ENCODE measurements at regions not wholly inside any gene's neighbourhood (a gene's known extent, or its start where the extent isn't known, plus 50 kb on each side); places are given as distances from the start of the nearest gene placed in this dataset.

DNA sequence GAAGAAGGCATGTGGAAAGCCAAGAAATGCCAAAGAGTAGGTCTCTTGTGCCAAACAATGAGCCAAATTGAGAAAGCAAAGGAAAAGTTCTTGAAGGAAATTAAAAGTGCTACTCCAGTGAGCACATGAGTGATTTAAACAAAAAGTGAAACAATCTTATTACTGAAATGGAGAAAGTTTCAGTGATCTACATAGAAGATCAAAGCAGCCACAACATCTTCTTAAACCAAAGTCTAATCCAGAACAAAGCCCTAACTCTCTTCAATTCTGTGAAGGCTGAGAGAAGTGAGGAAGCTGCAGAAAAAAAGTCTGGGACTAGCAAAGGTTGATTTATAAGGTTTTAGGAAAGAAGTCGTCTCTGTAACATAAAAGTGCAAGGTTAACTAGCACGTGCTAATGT lies 259.6 kb downstream of the FLRT2 start:
- no peaks in the 10 kb centered on the region for H3K36me3 ChIP-seq (ENCODE audit: control insufficient read depth, insufficient read depth, low read length)
- H3K9me3 ChIP-seq (ENCODE audit: control insufficient read depth, low read length): no peaks in the 10 kb centered on the region
- peaks cover 12% of the 10 kb centered on the region for H3K4me1 ChIP-seq (ENCODE audit: control insufficient read depth, insufficient read depth, low read length, poor library complexity, severe bottlenecking)
- H3K27ac ChIP-seq (ENCODE audit: low read depth, low read length, severe bottlenecking): no peak overlapping the region
- WGBS, 2 experiments (ENCODE audit: insufficient coverage in 2 of 2): 81 to 94% methylated on average over 2 of the region's 2 CpGs
- H3K4me3 ChIP-seq (ENCODE audit: extremely low read depth, insufficient read depth, low read length, poor library complexity, severe bottlenecking): no peak overlapping the region

DNA sequence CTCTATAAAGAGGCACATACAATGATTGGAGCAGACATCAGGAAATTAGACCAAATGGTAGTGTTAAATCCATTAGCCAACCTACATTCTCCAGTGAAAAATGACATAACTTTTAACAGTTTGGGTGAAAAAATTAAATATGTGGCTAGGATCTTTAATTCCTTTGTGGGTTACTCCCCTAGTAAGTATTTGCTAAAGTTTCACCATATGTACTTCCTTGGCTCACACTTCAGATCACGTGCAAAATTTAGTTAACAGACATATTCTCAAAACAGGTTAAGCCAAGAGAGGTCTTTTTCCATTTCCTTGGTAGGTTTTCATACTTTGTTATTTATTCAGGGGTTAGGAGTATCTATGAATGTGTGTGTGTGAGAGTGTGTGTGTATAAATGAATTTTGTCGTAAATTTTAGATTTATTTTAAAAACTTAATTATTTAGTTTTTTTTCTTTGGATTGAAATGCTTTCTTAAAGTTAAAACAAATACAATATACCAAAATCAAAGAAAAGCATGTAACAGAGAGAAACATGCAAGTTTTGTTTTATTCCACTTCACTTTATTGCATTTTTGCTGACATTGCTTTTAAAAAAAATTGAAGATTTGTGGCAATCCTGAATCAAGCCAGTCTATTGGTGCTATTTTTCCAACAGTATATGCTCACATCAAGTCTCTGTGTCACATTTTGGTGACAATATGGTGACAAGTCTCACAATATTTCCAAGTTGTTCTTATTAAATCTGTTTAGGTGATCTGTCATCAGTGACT lies 258.7 kb downstream of the FLRT2 start:
- peaks cover 12% of the 10 kb centered on the region for H3K4me1 ChIP-seq (ENCODE audit: control insufficient read depth, insufficient read depth, low read length, poor library complexity, severe bottlenecking)
- no peaks in the 10 kb centered on the region for H3K36me3 ChIP-seq (ENCODE audit: control insufficient read depth, insufficient read depth, low read length)
- no peak overlapping the region for H3K4me3 ChIP-seq (ENCODE audit: extremely low read depth, insufficient read depth, low read length, poor library complexity, severe bottlenecking)
- no CpG with 5 or more reads among the region's 2 CpGs for WGBS, 2 experiments (ENCODE audit: insufficient coverage in 2 of 2)
- H3K9me3 ChIP-seq (ENCODE audit: control insufficient read depth, low read length): no peaks in the 10 kb centered on the region
- H3K27ac ChIP-seq (ENCODE audit: low read depth, low read length, severe bottlenecking): no peak overlapping the region

DNA sequence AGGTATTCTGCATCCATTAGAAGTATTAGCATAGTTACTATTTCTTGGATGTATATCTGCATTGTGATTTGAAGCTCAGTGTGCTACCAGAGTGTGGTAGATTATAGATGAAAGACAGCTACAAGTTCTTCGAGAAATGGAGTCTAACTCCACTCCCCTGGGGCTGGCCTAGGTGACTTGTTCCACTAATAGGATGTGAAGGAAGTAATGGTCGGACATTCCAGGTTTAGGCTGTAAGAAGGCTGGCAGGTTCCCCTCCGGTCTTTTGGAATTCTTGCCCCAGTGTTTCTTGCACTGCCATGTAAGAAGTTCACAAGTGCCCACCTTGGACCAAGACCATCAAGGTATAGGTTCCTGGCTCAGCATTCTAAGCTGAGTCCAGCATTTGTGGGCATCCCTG lies 236.4 kb downstream of the FLRT2 start:
- H3K4me3 ChIP-seq (ENCODE audit: extremely low read depth, insufficient read depth, low read length, poor library complexity, severe bottlenecking): no peak overlapping the region
- no peaks in the 10 kb centered on the region for H3K4me1 ChIP-seq (ENCODE audit: control insufficient read depth, insufficient read depth, low read length, poor library complexity, severe bottlenecking)
- H3K36me3 ChIP-seq (ENCODE audit: control insufficient read depth, insufficient read depth, low read length): no peaks in the 10 kb centered on the region
- WGBS, 2 experiments (ENCODE audit: insufficient coverage in 2 of 2): 90 to 94% methylated on average over 1 to 3 of the region's 3 CpGs
- no peak overlapping the region for H3K27ac ChIP-seq (ENCODE audit: low read depth, low read length, severe bottlenecking)
- no peaks in the 10 kb centered on the region for H3K9me3 ChIP-seq (ENCODE audit: control insufficient read depth, low read length)

DNA sequence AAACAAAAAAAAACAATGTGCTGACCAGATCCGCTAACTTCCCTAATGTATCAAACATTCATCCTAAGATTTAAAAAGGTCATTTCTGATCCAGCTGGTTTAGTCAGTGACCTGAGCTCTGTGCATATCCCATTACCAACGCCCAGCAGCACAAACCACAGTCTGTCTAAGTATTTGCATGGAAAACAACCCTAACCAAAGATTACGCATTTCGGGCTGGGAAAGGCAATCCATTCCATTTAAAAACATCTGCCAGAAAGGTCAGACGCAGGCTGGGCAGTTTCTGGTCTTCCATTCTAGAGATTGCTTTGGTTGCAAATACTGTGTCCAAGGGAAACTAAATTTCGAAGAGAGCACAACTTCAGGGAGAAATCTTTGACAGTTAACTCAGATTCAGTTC lies 234.9 kb downstream of the FLRT2 start:
- H3K9me3 ChIP-seq (ENCODE audit: control insufficient read depth, low read length): no peaks in the 10 kb centered on the region
- 77 to 94% methylated on average over 2 to 4 of the region's 6 CpGs for WGBS, 2 experiments (ENCODE audit: insufficient coverage in 2 of 2)
- no peak overlapping the region for H3K27ac ChIP-seq (ENCODE audit: low read depth, low read length, severe bottlenecking)
- no peak overlapping the region for H3K4me3 ChIP-seq (ENCODE audit: extremely low read depth, insufficient read depth, low read length, poor library complexity, severe bottlenecking)
- no peaks in the 10 kb centered on the region for H3K4me1 ChIP-seq (ENCODE audit: control insufficient read depth, insufficient read depth, low read length, poor library complexity, severe bottlenecking)
- no peaks in the 10 kb centered on the region for H3K36me3 ChIP-seq (ENCODE audit: control insufficient read depth, insufficient read depth, low read length)

DNA sequence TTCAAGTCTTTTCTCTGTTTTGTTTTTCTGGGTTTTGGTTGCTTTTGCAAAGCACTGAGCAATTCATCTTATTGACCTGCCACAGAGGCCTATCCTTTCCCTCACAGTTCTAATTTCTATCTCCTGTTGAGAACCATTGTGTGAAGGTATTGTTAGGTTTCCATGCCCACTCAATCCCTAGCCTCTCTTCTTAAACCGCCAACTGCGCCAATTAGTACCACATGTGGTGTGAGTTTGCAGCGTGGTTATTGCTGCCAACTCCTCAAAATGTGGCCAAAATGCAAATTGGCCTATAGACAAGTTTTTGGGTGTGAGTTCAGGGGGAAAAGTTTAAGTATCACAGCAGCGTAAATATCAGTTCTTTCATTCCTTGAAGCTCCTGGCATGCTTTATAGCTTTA lies 232.6 kb downstream of the FLRT2 start:
- 80 to 100% methylated on average over 1 to 2 of the region's 4 CpGs for WGBS, 2 experiments (ENCODE audit: insufficient coverage in 2 of 2)

DNA sequence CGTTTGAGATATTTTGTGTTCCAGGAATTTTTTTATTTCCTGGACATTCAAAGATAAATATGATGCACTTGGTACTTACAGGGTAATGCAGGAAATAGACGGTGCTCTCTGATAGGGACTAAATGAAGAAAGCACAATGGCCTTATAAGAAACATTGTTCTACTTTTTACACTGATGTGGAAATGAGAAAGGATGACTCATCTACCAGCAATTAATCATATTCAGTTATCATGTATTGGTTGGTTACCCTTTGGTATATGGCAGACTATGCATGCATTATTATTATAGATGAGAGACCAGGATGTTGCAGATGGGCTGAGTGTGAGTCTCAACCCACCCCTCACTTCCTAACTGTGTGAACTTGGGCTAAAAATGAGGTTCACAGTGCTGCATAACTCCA lies 222.2 kb downstream of the FLRT2 start:
- Histone ChIP-seq H3K4me1 (ENCODE audit: control insufficient read depth, insufficient read depth, low read length, poor library complexity, severe bottlenecking) (no peaks in the 10 kb centered on the region), H3K27ac (ENCODE audit: low read depth, low read length, severe bottlenecking) (no peak overlapping the region), H3K36me3 (ENCODE audit: control insufficient read depth, insufficient read depth, low read length) (no peaks in the 10 kb centered on the region), H3K9me3 (ENCODE audit: control insufficient read depth, low read length) (no peaks in the 10 kb centered on the region), H3K4me3 (ENCODE audit: extremely low read depth, insufficient read depth, low read length, poor library complexity, severe bottlenecking) (no peak overlapping the region)
- WGBS, 2 experiments (ENCODE audit: insufficient coverage in 2 of 2): no CpG with 5 or more reads among the region's 2 CpGs

More for the DNA sequence above, 232.6 kb downstream of the FLRT2 start:
- Histone ChIP-seq H3K27ac (ENCODE audit: low read depth, low read length, severe bottlenecking) (no peak overlapping the region), H3K9me3 (ENCODE audit: control insufficient read depth, low read length) (no peaks in the 10 kb centered on the region), H3K4me1 (ENCODE audit: control insufficient read depth, insufficient read depth, low read length, poor library complexity, severe bottlenecking) (no peaks in the 10 kb centered on the region), H3K4me3 (ENCODE audit: extremely low read depth, insufficient read depth, low read length, poor library complexity, severe bottlenecking) (no peak overlapping the region), H3K36me3 (ENCODE audit: control insufficient read depth, insufficient read depth, low read length) (no peaks in the 10 kb centered on the region)

DNA sequence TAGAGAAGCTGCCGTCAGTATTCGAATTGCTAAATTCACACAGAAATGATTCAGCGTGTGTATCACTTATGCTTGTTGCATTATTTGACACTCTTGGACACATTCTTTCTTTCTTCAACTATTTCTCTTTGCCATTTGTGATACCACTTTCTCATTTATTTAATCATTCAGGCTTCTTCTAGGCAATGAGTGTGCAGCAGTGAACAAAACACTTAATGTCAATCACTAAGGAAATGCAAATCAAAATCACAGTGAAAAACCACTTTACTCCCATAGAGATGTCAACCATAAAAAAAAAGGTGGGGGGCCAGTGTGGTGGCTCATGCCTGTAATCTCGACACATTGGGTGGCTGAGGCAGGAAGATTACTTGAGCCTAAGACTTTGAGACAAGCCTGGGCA lies 214.6 kb downstream of the FLRT2 start:
- Histone ChIP-seq H3K9me3 (ENCODE audit: control insufficient read depth, low read length) (no peaks in the 10 kb centered on the region), H3K4me1 (ENCODE audit: control insufficient read depth, insufficient read depth, low read length, poor library complexity, severe bottlenecking) (no peaks in the 10 kb centered on the region), H3K27ac (ENCODE audit: low read depth, low read length, severe bottlenecking) (no peak overlapping the region), H3K36me3 (ENCODE audit: control insufficient read depth, insufficient read depth, low read length) (no peaks in the 10 kb centered on the region), H3K4me3 (ENCODE audit: extremely low read depth, insufficient read depth, low read length, poor library complexity, severe bottlenecking) (no peak overlapping the region)
- 95 to 98% methylated on average over 4 of the region's 4 CpGs for WGBS, 2 experiments (ENCODE audit: insufficient coverage in 2 of 2)

DNA sequence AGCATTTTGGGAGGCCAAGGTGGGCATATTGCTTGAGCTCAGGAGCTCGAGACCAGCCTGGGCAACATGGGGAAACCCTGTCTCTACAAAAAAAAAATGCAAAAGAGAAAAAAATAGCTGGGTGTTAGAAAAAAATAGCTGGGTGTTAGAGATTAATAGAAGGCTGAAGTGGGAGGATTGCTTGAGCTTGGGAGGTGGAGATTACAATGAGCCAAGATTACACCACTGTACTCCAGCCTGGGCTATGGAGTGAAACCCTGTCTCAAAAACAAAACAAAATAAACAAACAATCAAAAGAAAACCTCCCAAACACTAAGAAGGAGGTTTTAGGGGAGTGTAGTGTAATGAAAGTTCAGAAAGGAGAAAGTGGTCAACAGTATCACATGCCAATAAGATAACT lies 202.1 kb downstream of the FLRT2 start:
- 80% methylated on average over 1 of the region's 1 CpG; no CpG with 5 or more reads in 1 of the 2 experiments for WGBS, 2 experiments (ENCODE audit: insufficient coverage in 2 of 2)
- Histone ChIP-seq H3K9me3 (ENCODE audit: control insufficient read depth, low read length) (no peaks in the 10 kb centered on the region), H3K4me1 (ENCODE audit: control insufficient read depth, insufficient read depth, low read length, poor library complexity, severe bottlenecking) (no peaks in the 10 kb centered on the region), H3K27ac (ENCODE audit: low read depth, low read length, severe bottlenecking) (no peak overlapping the region), H3K36me3 (ENCODE audit: control insufficient read depth, insufficient read depth, low read length) (no peaks in the 10 kb centered on the region), H3K4me3 (ENCODE audit: extremely low read depth, insufficient read depth, low read length, poor library complexity, severe bottlenecking) (no peak overlapping the region)

DNA sequence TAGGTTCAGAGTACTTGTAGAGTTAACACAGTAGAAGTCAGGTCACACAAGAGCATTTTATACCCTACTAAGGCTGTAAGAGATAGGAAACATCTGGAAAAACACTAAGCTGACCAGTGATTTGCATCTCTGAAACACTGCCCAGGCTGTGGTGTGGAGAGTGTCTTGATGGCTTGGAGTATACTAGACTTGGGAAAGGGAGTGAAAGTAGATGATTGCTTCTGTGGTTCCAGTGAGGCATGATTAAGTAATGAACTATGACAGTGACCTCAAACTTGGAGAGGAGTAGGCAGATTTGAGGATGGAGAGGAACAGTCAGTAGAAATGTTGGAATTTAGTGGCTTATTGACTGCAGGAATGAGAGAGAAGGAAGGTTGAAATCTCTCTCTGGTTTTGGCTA lies 201.2 kb downstream of the FLRT2 start:
- Histone ChIP-seq H3K27ac (ENCODE audit: low read depth, low read length, severe bottlenecking) (no peak overlapping the region), H3K36me3 (ENCODE audit: control insufficient read depth, insufficient read depth, low read length) (no peaks in the 10 kb centered on the region), H3K9me3 (ENCODE audit: control insufficient read depth, low read length) (no peaks in the 10 kb centered on the region), H3K4me1 (ENCODE audit: control insufficient read depth, insufficient read depth, low read length, poor library complexity, severe bottlenecking) (no peaks in the 10 kb centered on the region), H3K4me3 (ENCODE audit: extremely low read depth, insufficient read depth, low read length, poor library complexity, severe bottlenecking) (no peak overlapping the region)

DNA sequence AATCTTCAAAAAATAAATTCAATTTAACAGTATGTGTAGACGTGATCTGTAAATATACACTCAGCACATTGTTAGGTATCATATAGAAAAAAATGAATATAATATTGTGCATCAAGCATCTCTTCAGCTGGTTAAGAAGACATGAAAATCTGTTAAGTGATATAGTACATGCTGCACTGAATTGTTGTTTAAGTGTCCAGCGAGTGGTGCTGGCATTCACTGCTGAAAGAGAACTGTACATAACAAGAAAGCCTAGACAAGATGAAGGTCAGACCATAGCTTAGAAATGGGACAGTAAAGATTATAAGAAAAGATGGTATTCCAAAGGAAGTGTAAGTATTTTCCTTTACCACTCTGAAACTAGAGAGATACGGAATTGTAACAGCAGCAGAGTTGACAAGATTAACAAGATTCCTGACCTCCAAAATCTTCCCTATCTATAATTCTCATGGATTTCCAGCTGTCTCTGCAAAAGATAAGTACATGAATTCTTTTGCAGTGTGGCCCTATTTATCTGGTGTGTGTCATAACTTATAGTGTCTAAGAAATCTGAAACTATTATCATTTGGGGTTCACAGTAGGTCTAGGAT lies 198.6 kb downstream of the FLRT2 start:
- H3K4me1 ChIP-seq (ENCODE audit: control insufficient read depth, insufficient read depth, low read length, poor library complexity, severe bottlenecking): no peaks in the 10 kb centered on the region
- H3K36me3 ChIP-seq (ENCODE audit: control insufficient read depth, insufficient read depth, low read length): no peaks in the 10 kb centered on the region
- H3K9me3 ChIP-seq (ENCODE audit: control insufficient read depth, low read length): no peaks in the 10 kb centered on the region
- H3K4me3 ChIP-seq (ENCODE audit: extremely low read depth, insufficient read depth, low read length, poor library complexity, severe bottlenecking): no peak overlapping the region
- 100% methylated on average over 1 of the region's 3 CpGs for WGBS, 2 experiments (ENCODE audit: insufficient coverage in 2 of 2)
- no peak overlapping the region for H3K27ac ChIP-seq (ENCODE audit: low read depth, low read length, severe bottlenecking)

DNA sequence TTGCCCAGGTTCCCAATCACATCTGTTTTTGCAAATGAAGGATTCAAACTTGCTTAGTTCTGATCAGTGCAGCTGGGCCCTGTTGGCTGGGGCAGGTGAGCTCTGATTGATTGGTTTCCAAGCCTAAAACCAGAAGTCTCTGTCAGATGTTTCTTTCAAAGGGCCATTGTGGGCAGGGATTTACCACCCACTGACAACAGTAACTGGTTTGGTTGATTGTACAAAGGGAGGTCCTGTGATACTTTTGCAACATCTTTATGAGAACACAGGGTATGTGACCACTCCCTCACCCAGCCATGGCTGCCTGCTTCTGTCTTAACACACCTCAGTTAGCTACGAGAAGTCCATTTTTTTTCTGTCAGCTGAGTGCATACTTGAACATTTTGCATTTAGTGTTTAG lies 184.1 kb downstream of the FLRT2 start:
- Histone ChIP-seq H3K4me1 (ENCODE audit: control insufficient read depth, insufficient read depth, low read length, poor library complexity, severe bottlenecking) (no peaks in the 10 kb centered on the region), H3K9me3 (ENCODE audit: control insufficient read depth, low read length) (no peaks in the 10 kb centered on the region), H3K27ac (ENCODE audit: low read depth, low read length, severe bottlenecking) (no peak overlapping the region), H3K4me3 (ENCODE audit: extremely low read depth, insufficient read depth, low read length, poor library complexity, severe bottlenecking) (no peak overlapping the region), H3K36me3 (ENCODE audit: control insufficient read depth, insufficient read depth, low read length) (no peaks in the 10 kb centered on the region)
- WGBS, 2 experiments (ENCODE audit: insufficient coverage in 2 of 2): no CpG with 5 or more reads among the region's 1 CpG
